HG03520 (cell line): ENCODE measurements at regions not wholly inside any gene's neighbourhood (a gene's known extent, or its start where the extent isn't known, plus 50 kb on each side); places are given as distances from the start of the nearest gene placed in this dataset.

Source experiments
- ATAC-seq: cut with Tn5 transposase; IDR thresholded peaks from one replicate; pipeline ENCODE4 v1.9.1; 2021; ENCODE audit warnings: mild to moderate bottlenecking, moderate library complexity; ENCODE audit not compliant: unreplicated experiment

GRCh38 chr2:45216118-45216517, 206.9 kb upstream of the SIX2 start:
- no peak for ATAC-seq

- ATAC-seq = no peak
Measured at GRCh38 chr2:45214550-45214949, 205.3 kb upstream of the SIX2 start.

GRCh38 chr2:45212953-45213635, 203.8 kb upstream of the SIX2 start:
- no peak for ATAC-seq

GRCh38 chr2:45211636-45212035, 202.4 kb upstream of the SIX2 start:
- no peak for ATAC-seq

GRCh38 chr2:45210462-45211195, 201.4 kb upstream of the SIX2 start:
- ATAC-seq = no peak

GRCh38 chr2:45209875-45210274, 200.6 kb upstream of the SIX2 start:
- ATAC-seq = no peak

GRCh38 chr2:45209302-45209701, 200.1 kb upstream of the SIX2 start:
- ATAC-seq = no peak

- ATAC-seq = no peak
Measured at GRCh38 chr2:45207101-45207500, 197.8 kb upstream of the SIX2 start.

- no peak for ATAC-seq
Measured at GRCh38 chr2:45205985-45206384, 196.7 kb upstream of the SIX2 start.

GRCh38 chr2:45205480-45205879, 196.2 kb upstream of the SIX2 start:
- no peak for ATAC-seq

- no peak for ATAC-seq
Measured at GRCh38 chr2:45203400-45203799, 194.1 kb upstream of the SIX2 start.

GRCh38 chr2:45199973-45200372, 190.7 kb upstream of the SIX2 start:
- ATAC-seq = no peak

GRCh38 chr2:45195916-45196315, 186.7 kb upstream of the SIX2 start:
- ATAC-seq = no peak

- no peak for ATAC-seq
Measured at GRCh38 chr2:45194596-45194995, 185.3 kb upstream of the SIX2 start.

GRCh38 chr2:45193581-45193980, 184.3 kb upstream of the SIX2 start:
- no peak for ATAC-seq

- ATAC-seq = no peak
Measured at GRCh38 chr2:45192991-45193390, 183.7 kb upstream of the SIX2 start.

GRCh38 chr2:45192481-45192880, 183.2 kb upstream of the SIX2 start:
- no peak for ATAC-seq

- no peak for ATAC-seq
Measured at GRCh38 chr2:45191976-45192375, 182.7 kb upstream of the SIX2 start.

- no peak for ATAC-seq
Measured at GRCh38 chr2:45191146-45191863, 182.1 kb upstream of the SIX2 start.

GRCh38 chr2:45190481-45190942, 181.3 kb upstream of the SIX2 start:
- ATAC-seq = no peak

- ATAC-seq = no peak
Measured at GRCh38 chr2:45184606-45185005, 175.4 kb upstream of the SIX2 start.
